SW 1271 (cell line): ENCODE measurements at regions not wholly inside any gene's neighbourhood (a gene's known extent, or its start where the extent isn't known, plus 50 kb on each side); places are given as distances from the start of the nearest gene placed in this dataset.

ENCODE experiments used
- DNase-seq, 2 experiments: peaks; one replicate each; lab custom pipeline; 2025; lab: John Stamatoyannopoulos, UW

GRCh38 chr14:54173802-54174201, 217.2 kb upstream of the BMP4 start:
- no peak for DNase-seq

- DNase-seq: no peak
Measured at GRCh38 chr14:54174457-54174856, 217.8 kb upstream of the BMP4 start.

GRCh38 chr14:54175298-54175942, 218.8 kb upstream of the BMP4 start:
- peak; percentile 34 to 72 for DNase-seq

- DNase-seq: no peak
Measured at GRCh38 chr14:54177019-54177418, 219.8 kb upstream of the CDKN3 start.

- no peak for DNase-seq
Measured at GRCh38 chr14:54177641-54178621, 218.9 kb upstream of the CDKN3 start.

- peak in 1 of 2 experiments; percentile 18 for DNase-seq
Measured at GRCh38 chr14:54182419-54183045, 214.3 kb upstream of the CDKN3 start.

- DNase-seq: no peak
Measured at GRCh38 chr14:54186821-54187763, 209.7 kb upstream of the CDKN3 start.

- no peak for DNase-seq
Measured at GRCh38 chr14:54188064-54188666, 208.6 kb upstream of the CDKN3 start.

- DNase-seq: no peak
Measured at GRCh38 chr14:54189333-54189732, 207.5 kb upstream of the CDKN3 start.

GRCh38 chr14:54189748-54190354, 207.0 kb upstream of the CDKN3 start:
- peak; percentile 50 to 72 for DNase-seq

GRCh38 chr14:54191846-54192245, 205.0 kb upstream of the CDKN3 start:
- no peak for DNase-seq

- no peak for DNase-seq
Measured at GRCh38 chr14:54192610-54193009, 204.2 kb upstream of the CDKN3 start.

GRCh38 chr14:54193871-54194270, 202.9 kb upstream of the CDKN3 start:
- DNase-seq: no peak

- no peak for DNase-seq
Measured at GRCh38 chr14:54194501-54194900, 202.3 kb upstream of the CDKN3 start.

GRCh38 chr14:54197369-54197768, 199.4 kb upstream of the CDKN3 start:
- DNase-seq: no peak

GRCh38 chr14:54200726-54201125, 196.1 kb upstream of the CDKN3 start:
- DNase-seq: no peak

- DNase-seq: no peak
Measured at GRCh38 chr14:54202288-54202687, 194.5 kb upstream of the CDKN3 start.

GRCh38 chr14:54206516-54206915, 190.3 kb upstream of the CDKN3 start:
- no peak for DNase-seq

- DNase-seq: no peak
Measured at GRCh38 chr14:54207075-54207474, 189.7 kb upstream of the CDKN3 start.
